ENCODE measurements at regions not wholly inside any gene's neighbourhood (a gene's known extent, or its start where the extent isn't known, plus 50 kb on each side); places are given as distances from the start of the nearest gene placed in this dataset.

DNA sequence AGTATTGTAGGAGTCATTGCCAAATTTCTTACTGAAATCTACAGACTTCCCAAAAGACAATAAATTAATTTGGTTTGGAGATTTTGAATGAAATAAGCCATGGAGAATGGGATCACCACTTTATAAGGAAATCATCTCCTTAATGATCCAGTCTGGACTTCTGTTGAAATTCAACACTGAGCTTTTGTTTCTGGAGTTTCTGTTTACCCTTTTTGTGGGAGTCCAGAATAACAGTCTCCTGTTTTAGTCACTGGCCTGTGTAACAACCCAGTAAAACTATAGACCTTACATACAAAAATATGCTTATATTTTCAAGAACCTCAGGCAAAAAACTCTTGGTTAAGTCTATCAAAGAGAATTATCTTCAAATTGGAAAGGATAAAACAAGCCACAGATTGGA is 321.7 kb upstream of the PLET1 start:
- no peak overlapping the region for H3K23ac ChIP-seq (ENCODE audit: low read depth, low read length, poor library complexity)
- H3K14ac ChIP-seq (ENCODE audit: low read length) = no peak overlapping the region
- H3K36me3 ChIP-seq (replicated peaks in 1 of 2; ENCODE audit: control insufficient read depth in 2 of 2, insufficient read depth in 2 of 2, low read length in 2 of 2) = no peaks in the 10 kb centered on the region
- no peaks in the 10 kb centered on the region for H3K9me3 ChIP-seq (replicated peaks in 1 of 2; ENCODE audit: control insufficient read depth in 2 of 2, insufficient read depth in 1 of 2, low read depth in 1 of 2, low read length in 2 of 2)
- H3K79me1 ChIP-seq (ENCODE audit: low read depth, low read length) = no peaks in the 10 kb centered on the region
- no peak overlapping the region for H2BK12ac ChIP-seq (ENCODE audit: low read length)
- no peak for DNase-seq (ENCODE audit: low spot score)
- no peaks in the 10 kb centered on the region for H3K27me3 ChIP-seq (ENCODE audit: control insufficient read depth in 3 of 3, insufficient read depth in 3 of 3, low read depth in 1 of 3, low read length in 3 of 3)
- no peak overlapping the region for H3K27ac ChIP-seq (replicated peaks; ENCODE audit: low read length)
- H2BK5ac ChIP-seq (ENCODE audit: low read length) = no peak overlapping the region
- H4K8ac ChIP-seq (ENCODE audit: low read depth, low read length) = no peak overlapping the region
- H3K4me1 ChIP-seq (ENCODE audit: control insufficient read depth in 2 of 2, insufficient read depth in 1 of 2, low read depth in 1 of 2, low read length in 2 of 2) = no peaks in the 10 kb centered on the region
- no peak overlapping the region for H2BK15ac ChIP-seq (ENCODE audit: low read length)
- H3K4ac ChIP-seq (ENCODE audit: low read length) = no peak overlapping the region
- H3K4me3 ChIP-seq (ENCODE audit: low read length in 2 of 2) = no peak overlapping the region
- no peak overlapping the region for H3K18ac ChIP-seq (ENCODE audit: low read length)
- no peak overlapping the region for H3K4me2 ChIP-seq (ENCODE audit: insufficient read depth, low read length, poor library complexity, severe bottlenecking)
- H2BK120ac ChIP-seq (ENCODE audit: low read depth, low read length) = no peak overlapping the region
- H4K91ac ChIP-seq (ENCODE audit: low read depth, low read length, poor library complexity) = no peak overlapping the region
- H2AK5ac ChIP-seq (ENCODE audit: low read depth, low read length) = no peak overlapping the region
- no peak overlapping the region for H3K9ac ChIP-seq (ENCODE audit: low read depth, low read length, poor library complexity)
- no peak overlapping the region for H2AFZ ChIP-seq (ENCODE audit: low read length)

DNA sequence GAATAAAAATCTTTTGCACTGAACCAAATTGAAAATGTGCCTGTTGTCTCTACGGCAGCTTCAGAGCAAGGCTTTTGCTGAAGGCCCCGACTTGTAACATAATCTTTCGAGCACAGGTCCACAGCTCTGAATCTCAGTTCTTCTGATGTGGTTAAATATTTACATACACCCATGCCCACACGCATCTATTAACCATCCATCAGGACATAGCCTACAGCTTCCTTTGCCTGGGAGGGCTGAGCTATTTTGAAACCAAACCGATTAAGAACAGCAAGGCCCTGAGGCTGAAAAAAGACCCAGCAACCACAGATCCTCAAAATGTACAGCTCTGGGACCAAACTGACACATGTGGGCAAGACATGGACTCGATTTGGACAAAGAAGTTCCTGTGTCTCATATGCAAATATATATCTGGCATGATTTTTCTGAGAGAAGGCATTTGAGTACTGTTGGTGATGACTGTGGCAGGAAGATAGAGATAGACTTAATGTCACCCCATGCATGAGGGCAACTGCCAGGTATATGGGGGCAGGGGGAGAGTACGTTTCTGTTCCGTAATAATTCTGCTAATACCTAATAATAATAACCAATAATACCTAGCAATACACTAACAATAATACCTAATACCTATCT is 322.7 kb upstream of the PLET1 start:
- Histone ChIP-seq H3K4me2 (ENCODE audit: insufficient read depth, low read length, poor library complexity, severe bottlenecking) (no peak overlapping the region), H3K9ac (ENCODE audit: low read depth, low read length, poor library complexity) (no peak overlapping the region), H3K4me1 (ENCODE audit: control insufficient read depth in 2 of 2, insufficient read depth in 1 of 2, low read depth in 1 of 2, low read length in 2 of 2) (no peaks in the 10 kb centered on the region), H3K14ac (ENCODE audit: low read length) (no peak overlapping the region), H3K79me1 (ENCODE audit: low read depth, low read length) (no peaks in the 10 kb centered on the region), H2BK15ac (ENCODE audit: low read length) (no peak overlapping the region), H3K4me3 (ENCODE audit: low read length in 2 of 2) (no peak overlapping the region), H3K36me3 (replicated peaks in 1 of 2; ENCODE audit: control insufficient read depth in 2 of 2, insufficient read depth in 2 of 2, low read length in 2 of 2) (no peaks in the 10 kb centered on the region), H2AK5ac (ENCODE audit: low read depth, low read length) (no peak overlapping the region), H4K91ac (ENCODE audit: low read depth, low read length, poor library complexity) (no peak overlapping the region), H3K27me3 (ENCODE audit: control insufficient read depth in 3 of 3, insufficient read depth in 3 of 3, low read depth in 1 of 3, low read length in 3 of 3) (no peaks in the 10 kb centered on the region), H2BK120ac (ENCODE audit: low read depth, low read length) (no peak overlapping the region), H3K4ac (ENCODE audit: low read length) (no peak overlapping the region), H4K8ac (ENCODE audit: low read depth, low read length) (no peak overlapping the region), H2AFZ (ENCODE audit: low read length) (no peak overlapping the region), H3K27ac (replicated peaks; ENCODE audit: low read length) (no peak overlapping the region), H3K23ac (ENCODE audit: low read depth, low read length, poor library complexity) (no peak overlapping the region), H2BK12ac (ENCODE audit: low read length) (no peak overlapping the region), H3K9me3 (replicated peaks in 1 of 2; ENCODE audit: control insufficient read depth in 2 of 2, insufficient read depth in 1 of 2, low read depth in 1 of 2, low read length in 2 of 2) (no peaks in the 10 kb centered on the region), H3K18ac (ENCODE audit: low read length) (no peak overlapping the region), H2BK5ac (ENCODE audit: low read length) (no peak overlapping the region)
- no peak for DNase-seq (ENCODE audit: low spot score)
- no CpG with 5 or more reads among the region's 8 CpGs for WGBS, 2 donors (ENCODE audit: extremely low coverage in 2 of 2, insufficient read length in 2 of 2, insufficient replicate concordance in 1 of 2)

DNA sequence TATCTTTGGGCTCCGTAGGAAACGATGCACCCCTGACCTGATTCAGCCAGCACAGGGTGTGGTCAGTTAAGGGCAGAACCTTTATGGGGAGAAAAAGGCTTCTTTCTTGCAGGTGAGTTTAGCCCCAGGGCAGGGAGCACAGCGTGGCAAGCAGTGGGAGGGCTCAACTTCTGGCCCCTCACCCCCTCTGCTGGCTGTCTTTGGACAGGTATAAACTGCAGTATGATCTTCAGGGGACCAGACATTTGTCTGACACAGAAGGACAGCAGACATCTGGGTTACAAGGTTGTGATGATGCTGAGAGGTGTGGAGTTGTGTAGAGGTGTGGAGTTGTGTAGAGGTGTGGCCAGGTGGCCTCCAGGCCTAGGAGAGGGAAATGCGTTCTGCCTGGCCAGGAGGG is 324.0 kb upstream of the PLET1 start:
- Histone ChIP-seq H3K23ac (ENCODE audit: low read depth, low read length, poor library complexity) (no peak overlapping the region), H3K79me1 (ENCODE audit: low read depth, low read length) (no peaks in the 10 kb centered on the region), H2AK5ac (ENCODE audit: low read depth, low read length) (no peak overlapping the region), H3K9me3 (replicated peaks in 1 of 2; ENCODE audit: control insufficient read depth in 2 of 2, insufficient read depth in 1 of 2, low read depth in 1 of 2, low read length in 2 of 2) (no peaks in the 10 kb centered on the region), H2BK5ac (ENCODE audit: low read length) (no peak overlapping the region), H3K18ac (ENCODE audit: low read length) (no peak overlapping the region), H2BK15ac (ENCODE audit: low read length) (no peak overlapping the region), H4K91ac (ENCODE audit: low read depth, low read length, poor library complexity) (no peak overlapping the region), H3K4me1 (ENCODE audit: control insufficient read depth in 2 of 2, insufficient read depth in 1 of 2, low read depth in 1 of 2, low read length in 2 of 2) (no peaks in the 10 kb centered on the region), H4K8ac (ENCODE audit: low read depth, low read length) (no peak overlapping the region), H2BK120ac (ENCODE audit: low read depth, low read length) (no peak overlapping the region), H2BK12ac (ENCODE audit: low read length) (no peak overlapping the region), H3K27me3 (ENCODE audit: control insufficient read depth in 3 of 3, insufficient read depth in 3 of 3, low read depth in 1 of 3, low read length in 3 of 3) (no peaks in the 10 kb centered on the region), H3K9ac (ENCODE audit: low read depth, low read length, poor library complexity) (no peak overlapping the region), H3K4ac (ENCODE audit: low read length) (no peak overlapping the region), H2AFZ (ENCODE audit: low read length) (no peak overlapping the region), H3K36me3 (replicated peaks in 1 of 2; ENCODE audit: control insufficient read depth in 2 of 2, insufficient read depth in 2 of 2, low read length in 2 of 2) (no peaks in the 10 kb centered on the region), H3K14ac (ENCODE audit: low read length) (no peak overlapping the region), H3K27ac (replicated peaks; ENCODE audit: low read length) (no peak overlapping the region), H3K4me3 (ENCODE audit: low read length in 2 of 2) (no peak overlapping the region), H3K4me2 (ENCODE audit: insufficient read depth, low read length, poor library complexity, severe bottlenecking) (no peak overlapping the region)
- DNase-seq (ENCODE audit: low spot score) = no peak
- WGBS, 2 donors (ENCODE audit: extremely low coverage in 2 of 2, insufficient read length in 2 of 2, insufficient replicate concordance in 1 of 2) = no CpG with 5 or more reads among the region's 4 CpGs

DNA sequence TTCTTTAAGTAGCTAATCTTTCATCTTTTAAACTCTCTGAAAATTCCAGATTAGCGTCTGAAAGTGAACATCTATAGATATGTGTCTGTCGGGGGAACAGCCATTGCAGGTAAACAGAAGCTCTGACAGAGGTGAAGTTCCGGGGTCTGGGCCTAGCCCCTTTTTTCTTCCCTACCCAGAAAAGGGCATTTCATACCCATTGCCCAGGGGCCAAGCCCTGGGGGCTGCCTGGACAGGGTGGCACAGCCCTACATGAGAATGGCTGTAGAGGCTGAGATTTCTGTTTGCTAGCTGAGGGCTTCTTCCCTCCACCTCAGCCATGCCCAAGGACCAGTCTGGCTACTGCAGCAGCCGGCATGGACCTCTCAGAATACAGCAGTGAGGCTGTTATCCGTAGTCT is 327.0 kb upstream of the PLET1 start:
- Histone ChIP-seq H3K27ac (replicated peaks; ENCODE audit: low read length) (no peak overlapping the region), H3K36me3 (replicated peaks in 1 of 2; ENCODE audit: control insufficient read depth in 2 of 2, insufficient read depth in 2 of 2, low read length in 2 of 2) (no peaks in the 10 kb centered on the region), H3K14ac (ENCODE audit: low read length) (no peak overlapping the region)

More for the DNA sequence above, 327.0 kb upstream of the PLET1 start:
- H3K4me2 ChIP-seq (ENCODE audit: insufficient read depth, low read length, poor library complexity, severe bottlenecking) = no peak overlapping the region
- no peak overlapping the region for H3K23ac ChIP-seq (ENCODE audit: low read depth, low read length, poor library complexity)
- no peak for DNase-seq (ENCODE audit: low spot score)
- H3K27me3 ChIP-seq (ENCODE audit: control insufficient read depth in 3 of 3, insufficient read depth in 3 of 3, low read depth in 1 of 3, low read length in 3 of 3) = no peaks in the 10 kb centered on the region
- H3K9me3 ChIP-seq (replicated peaks in 1 of 2; ENCODE audit: control insufficient read depth in 2 of 2, insufficient read depth in 1 of 2, low read depth in 1 of 2, low read length in 2 of 2) = no peaks in the 10 kb centered on the region
- no peak overlapping the region for H2BK120ac ChIP-seq (ENCODE audit: low read depth, low read length)
- H2AK5ac ChIP-seq (ENCODE audit: low read depth, low read length) = no peak overlapping the region
- no peak overlapping the region for H2BK15ac ChIP-seq (ENCODE audit: low read length)
- no peak overlapping the region for H4K8ac ChIP-seq (ENCODE audit: low read depth, low read length)
- WGBS, 2 donors (ENCODE audit: extremely low coverage in 2 of 2, insufficient read length in 2 of 2, insufficient replicate concordance in 1 of 2) = no CpG with 5 or more reads among the region's 5 CpGs
- no peaks in the 10 kb centered on the region for H3K79me1 ChIP-seq (ENCODE audit: low read depth, low read length)
- no peak overlapping the region for H3K9ac ChIP-seq (ENCODE audit: low read depth, low read length, poor library complexity)
- peak overlapping the region; percentile 27 for H2BK12ac ChIP-seq (ENCODE audit: low read length)
- H2AFZ ChIP-seq (ENCODE audit: low read length) = no peak overlapping the region
- no peak overlapping the region for H3K4me3 ChIP-seq (ENCODE audit: low read length in 2 of 2)
- H3K4ac ChIP-seq (ENCODE audit: low read length) = no peak overlapping the region
- no peak overlapping the region for H3K18ac ChIP-seq (ENCODE audit: low read length)
- peaks cover 0 to 1% of the 10 kb centered on the region in 2 donors for H3K4me1 ChIP-seq (ENCODE audit: control insufficient read depth in 2 of 2, insufficient read depth in 1 of 2, low read depth in 1 of 2, low read length in 2 of 2)
- H2BK5ac ChIP-seq (ENCODE audit: low read length) = no peak overlapping the region
- no peak overlapping the region for H4K91ac ChIP-seq (ENCODE audit: low read depth, low read length, poor library complexity)

Data from neuronal stem cell (in vitro differentiated cells).